HG03139 (cell line): ENCODE measurements at regions not wholly inside any gene's neighbourhood (a gene's known extent, or its start where the extent isn't known, plus 50 kb on each side); places are given as distances from the start of the nearest gene placed in this dataset.

Experiments
- ATAC-seq: cut with Tn5 transposase; IDR thresholded peaks from one replicate; pipeline ENCODE4 v1.9.1; 2021; ENCODE audit not compliant: unreplicated experiment

DNA sequence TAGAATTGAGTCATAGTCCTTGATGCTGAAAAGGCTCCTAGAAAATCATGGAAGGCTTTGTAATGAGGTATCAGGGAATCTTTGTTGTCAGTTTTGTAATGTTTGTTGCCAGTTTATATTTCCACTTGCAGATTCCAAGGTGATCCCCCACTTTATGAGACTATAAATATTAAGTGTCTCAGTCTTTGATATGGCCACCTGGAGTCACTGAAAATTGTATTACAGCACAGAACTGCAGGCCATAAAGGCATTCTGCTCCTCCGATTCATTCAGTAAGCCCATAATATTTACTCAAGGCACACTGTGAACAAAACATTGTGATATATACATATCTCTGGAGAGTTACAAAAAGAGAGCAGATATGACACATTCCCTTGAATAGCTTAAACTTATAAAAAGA is 457.8 kb upstream of the ZNF385D start:
- ATAC-seq: no peak

DNA sequence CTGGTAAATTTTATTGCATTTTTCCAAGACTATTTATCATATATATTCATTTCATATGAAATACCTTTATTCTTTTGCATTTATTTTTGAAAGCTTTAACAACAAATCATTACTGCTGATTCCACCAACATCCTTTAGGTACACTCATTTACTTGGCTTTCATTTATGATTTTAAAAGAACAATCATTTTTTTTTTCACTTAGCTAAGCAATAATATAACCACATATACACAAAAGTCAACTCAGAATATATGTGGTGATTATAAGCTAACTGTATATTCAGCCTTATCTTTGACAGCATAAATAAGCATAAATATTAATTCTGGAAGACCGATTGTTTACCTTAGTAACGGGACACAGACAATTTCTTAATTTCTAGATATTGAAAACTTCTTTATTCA is 458.6 kb upstream of the ZNF385D start:
- ATAC-seq: no peak

DNA sequence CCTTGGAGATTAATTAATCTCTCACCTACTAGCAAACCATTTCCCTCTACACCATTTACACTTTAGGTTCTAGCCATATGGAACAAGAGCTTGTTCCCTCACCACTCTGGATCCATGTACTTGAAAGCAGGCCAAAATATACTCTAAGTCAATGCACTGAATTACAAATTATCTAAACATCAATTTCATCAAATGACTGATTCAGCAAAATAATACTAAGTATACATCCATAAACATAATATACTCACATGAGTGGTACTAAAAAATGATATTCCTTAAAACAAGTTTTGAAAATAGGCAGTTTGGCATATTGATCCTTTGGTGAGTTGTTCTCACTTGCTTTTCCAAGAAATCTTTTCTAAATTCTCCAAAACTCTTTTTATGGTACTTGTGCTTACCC is 459.7 kb upstream of the ZNF385D start:
- no peak for ATAC-seq

DNA sequence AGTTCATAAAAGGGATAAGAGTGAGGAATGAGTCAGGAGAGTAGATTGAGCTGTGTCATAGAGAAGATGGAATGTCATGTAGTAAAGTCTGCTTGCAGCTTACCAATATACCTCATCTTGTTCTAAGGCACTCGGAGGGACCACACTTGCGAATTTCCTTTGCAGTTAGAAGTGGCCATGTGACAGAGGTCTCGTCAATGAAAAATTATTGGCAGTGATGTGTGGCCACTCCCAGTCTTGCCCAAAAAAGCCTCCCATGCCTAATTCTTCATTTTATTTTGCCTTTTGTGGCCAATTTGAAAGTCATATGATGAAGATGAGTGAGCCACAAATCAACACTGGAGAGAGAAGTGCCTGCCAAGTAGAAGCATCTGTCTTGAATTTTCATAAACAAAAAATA is 465.6 kb upstream of the ZNF385D start:
- no peak for ATAC-seq

DNA sequence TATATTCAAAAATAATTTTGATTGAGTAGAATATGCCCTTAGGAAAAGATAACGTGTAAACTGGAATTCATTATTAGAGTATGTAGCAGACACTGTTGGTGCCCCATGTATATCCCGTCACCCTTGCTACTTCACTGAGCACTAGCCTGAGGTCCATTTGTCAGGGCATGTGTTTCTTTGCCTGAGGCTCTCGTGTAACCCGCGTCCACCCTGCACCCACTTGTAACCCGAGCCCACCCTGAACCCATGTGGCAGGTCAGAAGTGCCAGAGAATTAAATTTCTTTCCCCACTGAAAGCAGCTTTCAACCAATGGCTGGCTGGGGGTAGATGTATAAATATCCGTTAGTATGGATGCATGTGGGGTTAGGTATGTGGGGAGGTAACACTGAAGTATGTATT is 474.2 kb upstream of the ZNF385D start:
- ATAC-seq: no peak

DNA sequence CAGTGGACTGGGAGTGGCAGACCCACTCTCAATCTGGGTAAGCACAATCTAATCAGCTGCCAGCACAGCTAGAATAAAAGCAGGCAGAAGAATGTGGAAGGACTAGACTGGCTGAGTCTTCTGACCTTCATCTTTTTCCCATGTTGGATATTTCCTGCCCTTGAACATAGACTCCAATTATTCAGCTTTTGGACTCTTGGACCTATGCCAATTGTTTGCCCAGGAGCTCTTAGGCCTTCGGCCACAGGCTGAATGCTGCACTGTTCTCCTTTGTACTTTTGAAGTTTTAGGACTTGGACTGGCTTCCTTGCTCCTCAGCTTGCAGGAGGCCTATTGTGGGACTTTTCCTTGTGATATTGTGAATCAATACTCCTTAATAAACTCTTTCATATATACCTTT is 477.7 kb upstream of the ZNF385D start:
- ATAC-seq: no peak

DNA sequence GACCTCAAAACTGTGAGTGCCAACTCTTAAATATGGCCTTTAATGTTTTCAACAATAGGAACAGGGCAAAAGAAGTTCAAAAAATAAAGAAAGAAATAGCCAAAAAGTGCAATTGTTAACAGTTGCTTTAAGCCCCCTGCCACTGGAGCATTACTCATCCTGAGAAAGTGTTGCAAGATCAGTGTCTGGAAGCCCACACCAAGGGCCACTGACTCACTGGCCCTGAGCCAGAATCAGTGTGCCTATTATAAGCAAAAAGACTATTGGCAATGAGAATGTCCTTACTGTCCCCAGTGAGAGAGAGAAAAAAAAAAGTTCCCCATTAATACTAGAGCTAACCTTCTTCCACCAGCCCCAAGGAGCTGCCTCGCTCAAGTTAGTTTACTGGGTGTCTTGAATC is 480.1 kb upstream of the ZNF385D start:
- ATAC-seq: no peak

DNA sequence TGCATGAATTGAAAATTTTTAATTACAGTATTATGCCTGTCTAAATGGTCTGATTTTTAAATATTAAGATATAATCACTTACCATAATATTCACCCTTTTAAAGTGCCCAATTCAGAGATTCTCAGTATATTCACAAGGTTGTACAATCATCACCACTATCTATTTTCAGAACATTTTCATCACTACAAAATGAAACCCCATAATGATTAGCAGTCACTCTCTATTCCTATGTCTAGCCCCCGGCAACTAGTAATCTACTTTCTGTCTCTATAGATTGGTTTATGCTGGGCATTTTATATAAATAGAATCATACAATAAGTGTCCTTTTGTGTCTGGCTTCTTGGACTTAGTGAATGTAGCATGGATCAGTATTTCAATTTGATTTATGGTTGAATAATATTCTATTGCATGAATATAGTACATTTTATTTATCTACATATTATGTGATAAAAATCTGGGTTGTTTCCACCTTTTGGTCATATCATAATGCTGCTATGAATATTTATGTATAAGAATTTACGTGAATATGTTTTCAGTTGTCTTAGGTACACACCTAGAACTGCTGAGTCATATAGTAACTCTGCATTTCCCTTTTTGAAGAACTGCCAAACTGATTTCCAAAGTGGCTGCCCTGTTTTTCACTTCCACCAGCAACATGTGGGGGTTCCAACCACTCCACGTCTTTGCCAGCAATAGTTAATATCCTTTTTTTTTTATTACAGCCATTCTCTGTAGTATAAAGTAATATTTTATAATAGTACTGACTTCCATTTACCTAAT is 485.7 kb upstream of the ZNF385D start:
- ATAC-seq: no peak

DNA sequence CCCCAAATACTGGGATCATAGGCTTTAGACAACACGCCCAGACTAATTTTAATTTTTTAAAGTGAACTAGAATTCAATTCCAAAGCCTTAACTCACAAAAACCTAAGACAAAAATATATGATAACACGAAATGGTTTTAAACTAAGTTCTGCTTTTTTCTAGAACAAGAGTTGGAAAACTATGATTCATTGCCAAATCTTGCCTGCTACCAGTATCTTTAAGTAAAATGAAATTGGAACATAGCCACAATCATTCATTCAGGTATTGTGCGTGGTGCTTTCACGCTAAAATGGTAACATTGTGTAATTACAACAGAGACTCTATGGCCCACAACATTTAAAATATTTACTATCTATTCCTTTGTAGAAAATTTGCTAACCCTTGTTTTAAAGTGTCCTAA is 488.0 kb upstream of the ZNF385D start:
- ATAC-seq: no peak

DNA sequence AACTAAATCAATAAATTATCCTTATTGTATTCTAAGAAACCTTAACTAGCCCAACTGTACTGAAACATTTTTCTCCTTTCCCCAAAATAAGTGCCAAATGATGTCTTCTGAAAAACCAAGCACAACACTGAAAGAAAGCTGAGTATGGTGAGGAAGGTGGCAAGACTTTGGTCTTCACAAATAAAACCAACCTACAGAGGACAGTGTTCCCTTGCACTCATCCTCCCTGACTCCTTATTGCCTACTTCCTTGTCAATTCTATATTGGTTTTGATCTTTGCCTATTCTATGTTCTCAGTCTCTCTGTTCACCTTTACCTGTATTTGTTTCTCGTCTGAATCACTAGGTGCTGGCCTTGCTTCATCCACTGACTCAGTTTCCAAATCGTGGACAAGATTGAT is 490.1 kb upstream of the ZNF385D start:
- no peak for ATAC-seq

DNA sequence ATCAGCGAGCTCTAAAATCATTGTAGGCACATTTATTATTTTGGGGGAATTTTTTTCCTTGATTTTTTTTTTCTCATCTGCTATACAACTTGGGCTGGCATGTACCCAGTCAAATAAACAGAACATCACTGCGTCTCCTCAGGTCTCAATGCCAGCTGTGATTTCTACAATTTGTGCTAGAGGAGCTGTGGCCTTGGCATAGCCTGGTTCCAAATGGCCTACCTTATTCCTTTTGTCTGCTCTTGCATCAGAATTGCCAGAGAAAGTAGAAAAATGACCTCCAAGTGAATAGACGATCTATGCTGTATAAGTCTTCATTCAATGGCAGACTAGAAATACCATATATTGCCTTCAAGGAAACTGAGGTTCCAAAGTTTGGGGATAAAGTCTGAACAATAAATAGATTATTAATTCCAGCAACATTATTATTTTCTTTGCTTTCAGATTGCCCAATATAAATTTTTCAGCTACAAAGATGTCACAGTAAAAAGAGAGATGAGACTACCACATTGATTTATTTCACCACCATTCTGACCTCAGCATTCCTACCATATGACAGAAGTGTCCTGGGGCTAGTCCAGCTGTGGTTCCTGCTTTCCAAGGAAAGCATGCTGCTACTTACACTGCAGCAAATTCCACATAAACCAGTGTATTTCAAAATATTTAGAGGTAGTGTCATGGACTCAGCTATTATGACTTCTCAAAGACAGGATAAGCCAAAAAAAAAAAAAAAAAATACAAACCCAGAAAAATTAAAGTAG is 493.9 kb upstream of the ZNF385D start:
- ATAC-seq: no peak

DNA sequence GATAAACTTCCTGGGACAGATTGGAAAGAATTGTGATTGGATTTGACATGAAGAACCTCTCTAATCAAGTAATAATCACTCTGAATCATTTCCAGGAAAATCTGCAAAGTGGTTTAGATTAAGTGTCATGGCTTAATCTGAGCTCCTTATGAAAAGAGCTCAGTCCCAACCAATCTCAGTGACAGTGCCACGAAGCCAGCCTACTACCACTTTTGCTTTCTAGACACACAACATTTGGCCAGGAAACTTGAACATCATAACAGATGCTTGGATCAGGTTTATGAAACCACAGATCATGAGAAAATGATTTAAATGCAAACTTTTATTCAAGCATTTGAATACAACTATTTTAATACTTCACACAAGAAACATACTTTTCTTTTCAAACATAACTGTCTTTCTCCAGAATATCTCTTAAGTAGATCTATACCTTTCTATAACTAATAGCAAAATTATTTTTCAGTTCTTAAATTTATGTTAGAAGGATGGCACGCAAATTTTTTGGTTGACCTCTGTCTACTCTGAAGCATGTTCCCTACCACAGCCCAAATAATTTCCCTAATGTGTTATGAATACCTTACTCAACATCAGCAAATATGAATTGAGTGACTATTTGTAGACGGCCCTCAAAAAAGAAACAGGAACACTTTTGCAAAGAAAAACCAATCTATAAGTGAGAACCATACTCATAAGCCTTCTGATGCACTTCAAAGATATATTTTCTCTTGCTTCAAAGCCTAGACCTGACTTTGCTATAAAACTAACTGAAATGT is 495.0 kb upstream of the ZNF385D start:
- ATAC-seq: no peak

DNA sequence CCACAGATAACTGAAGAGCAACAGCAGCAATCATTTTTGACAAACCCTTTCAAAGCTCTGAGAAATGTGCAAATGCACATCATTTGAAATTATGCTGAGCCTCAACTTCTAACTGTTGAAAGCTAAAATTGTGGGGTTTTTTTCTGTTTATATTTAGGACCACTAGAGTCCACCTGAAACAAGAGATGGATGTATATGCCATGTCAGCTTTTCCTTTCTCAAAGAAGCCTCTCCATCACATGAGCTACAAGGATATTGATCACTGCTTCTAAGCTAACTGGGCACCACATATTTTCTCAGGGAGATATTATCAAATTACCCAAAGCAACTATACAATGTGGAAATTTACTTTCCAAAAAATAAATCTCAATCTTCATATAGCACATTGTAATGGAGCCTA is 498.6 kb upstream of the ZNF385D start:
- ATAC-seq: no peak

DNA sequence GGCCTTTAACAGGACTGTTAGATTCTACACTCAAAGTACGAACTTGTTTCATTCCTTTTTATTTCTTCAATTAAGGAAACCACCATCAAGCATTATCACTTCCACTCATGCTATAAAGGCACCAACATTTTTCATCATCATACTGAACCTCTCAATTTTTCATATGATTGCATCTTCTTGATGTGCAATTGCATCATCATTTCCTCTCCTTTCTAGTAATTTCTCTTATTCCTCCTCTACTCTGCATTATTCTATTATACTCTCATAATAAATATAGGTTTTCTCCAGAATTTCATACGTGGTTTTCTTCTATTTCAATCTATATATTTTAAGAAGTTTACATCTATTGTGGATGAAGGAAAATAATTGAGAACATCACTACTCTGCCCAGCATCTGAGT is 506.2 kb upstream of the ZNF385D start:
- no peak for ATAC-seq

DNA sequence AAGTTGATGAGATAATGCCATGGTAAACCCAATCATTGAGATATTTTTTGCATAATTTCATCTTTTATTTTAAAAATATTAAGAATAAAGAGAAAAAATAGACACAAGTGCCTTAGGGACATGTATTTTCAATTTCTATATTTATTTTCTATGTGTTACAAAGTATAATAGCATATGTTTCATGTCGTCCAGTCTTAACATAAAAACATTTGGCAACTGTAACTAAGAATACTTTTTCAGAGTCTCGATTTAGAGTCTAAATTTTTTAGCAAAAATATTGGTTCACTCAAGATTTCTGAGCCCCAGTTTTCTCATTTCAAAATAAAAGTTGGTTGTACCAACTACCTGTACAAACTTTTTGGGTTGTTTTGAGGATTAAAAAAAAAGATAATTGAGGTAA is 511.4 kb upstream of the ZNF385D start:
- ATAC-seq: no peak

DNA sequence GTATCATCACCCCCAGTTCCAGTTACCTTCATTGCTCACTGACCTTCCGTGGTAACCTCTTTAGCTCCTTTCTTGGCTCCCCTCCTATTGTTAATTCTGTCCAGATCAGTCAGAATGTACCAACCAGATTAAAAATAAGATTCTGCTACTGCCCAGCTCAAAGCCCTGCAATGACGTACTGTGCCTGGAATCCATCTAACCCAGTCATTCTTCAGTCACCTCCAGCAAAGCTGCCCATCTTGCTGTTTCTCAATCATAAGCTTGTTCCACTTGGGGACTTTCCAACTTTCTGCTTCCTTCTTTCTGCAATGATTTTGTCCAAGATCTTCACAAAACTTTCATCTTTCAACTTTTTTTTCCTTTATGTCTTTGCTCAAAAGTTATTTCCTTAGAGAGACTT is 512.0 kb upstream of the ZNF385D start:
- ATAC-seq: no peak

DNA sequence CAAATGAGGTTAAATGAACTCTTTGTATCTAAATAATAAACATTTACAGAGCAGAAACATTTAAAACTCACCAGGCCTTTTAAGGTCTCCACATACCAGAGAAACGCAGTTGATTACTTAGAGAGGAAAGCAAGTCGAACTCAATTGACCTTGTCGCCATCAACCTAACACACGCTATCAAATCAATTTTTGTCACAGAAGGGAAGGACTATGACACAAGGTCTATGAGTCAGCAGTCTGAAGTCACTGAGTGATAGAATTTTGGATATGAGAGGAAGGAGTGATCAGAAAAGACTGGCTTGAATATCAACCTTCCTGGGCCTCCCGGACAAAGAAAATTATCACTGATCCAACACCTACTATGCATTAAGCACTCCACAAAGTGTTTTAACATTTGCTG is 514.4 kb upstream of the ZNF385D start:
- no peak for ATAC-seq

DNA sequence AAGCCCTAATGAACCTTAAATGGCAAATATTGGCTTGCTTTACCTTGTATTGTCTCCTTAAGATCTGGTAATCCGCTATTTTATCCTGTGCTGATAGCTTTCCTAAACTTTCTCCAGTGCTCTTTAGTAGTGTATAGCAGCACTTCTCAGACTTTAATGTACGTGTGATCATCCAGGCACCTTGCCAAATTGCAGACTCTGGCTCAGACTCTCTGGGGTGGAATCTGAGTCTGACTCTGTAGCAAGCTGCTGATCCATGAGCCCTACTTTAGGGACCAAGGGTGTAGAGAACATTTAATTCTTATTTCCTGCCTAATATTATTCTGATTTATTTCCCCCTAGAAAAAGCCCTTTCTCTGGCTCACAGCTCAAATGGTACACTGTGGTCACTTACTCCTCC is 518.8 kb upstream of the ZNF385D start:
- no peak for ATAC-seq

DNA sequence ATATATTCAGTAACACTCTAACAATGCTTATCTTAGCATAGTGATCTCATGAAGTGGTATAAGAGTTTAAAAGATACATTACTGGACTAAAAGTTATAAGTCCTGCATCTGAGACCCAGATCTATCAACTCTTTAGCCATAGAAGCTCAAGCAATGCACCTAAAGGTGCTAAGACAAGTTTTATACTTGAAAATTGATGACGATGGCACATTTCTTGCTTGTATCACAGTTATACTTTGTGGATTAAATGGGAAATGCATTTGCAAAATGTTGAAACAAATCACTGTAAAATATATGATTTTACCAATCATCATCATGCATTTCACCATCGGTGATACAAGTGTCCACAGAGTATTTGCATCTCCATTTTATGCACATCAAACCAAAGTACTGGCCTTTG is 525.3 kb upstream of the ZNF385D start:
- no peak for ATAC-seq

DNA sequence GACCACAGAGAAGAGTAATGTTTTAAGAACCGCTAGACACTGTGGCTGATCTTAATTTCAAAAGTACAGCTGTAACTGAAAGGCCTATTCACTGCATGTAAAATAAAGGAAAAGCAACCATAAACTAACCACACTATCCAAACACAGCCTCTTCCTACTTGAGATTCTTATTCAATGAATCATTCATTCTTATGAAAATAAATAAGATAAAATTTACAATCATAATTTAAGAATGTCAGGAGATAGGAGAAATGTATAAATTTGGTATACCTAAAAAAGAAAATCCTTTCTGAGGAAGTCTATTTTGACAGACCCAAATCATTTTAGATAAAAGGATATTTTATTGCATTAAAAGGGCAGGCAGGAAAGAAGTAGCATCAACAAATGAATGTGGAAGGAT is 533.5 kb upstream of the ZNF385D start:
- no peak for ATAC-seq

DNA sequence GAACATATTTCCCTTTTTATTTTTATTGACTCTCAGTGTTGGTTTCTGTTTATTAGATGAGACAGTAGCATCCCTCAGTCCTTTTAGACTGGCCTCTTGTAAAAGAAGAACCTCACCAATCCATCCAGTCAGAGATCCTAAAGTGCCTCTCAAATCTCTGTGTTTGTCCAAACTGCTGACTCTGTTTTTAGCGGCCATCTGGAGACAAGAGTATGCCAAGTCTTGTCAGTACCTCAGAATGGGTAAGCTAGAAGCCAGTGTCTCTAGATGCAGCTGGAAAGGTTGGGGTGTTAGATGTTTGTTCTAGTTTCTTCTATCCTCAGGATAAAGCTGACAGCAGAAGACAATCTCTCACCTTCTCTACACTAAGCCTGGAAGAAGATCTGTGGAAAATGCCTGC is 537.7 kb upstream of the ZNF385D start:
- no peak for ATAC-seq

DNA sequence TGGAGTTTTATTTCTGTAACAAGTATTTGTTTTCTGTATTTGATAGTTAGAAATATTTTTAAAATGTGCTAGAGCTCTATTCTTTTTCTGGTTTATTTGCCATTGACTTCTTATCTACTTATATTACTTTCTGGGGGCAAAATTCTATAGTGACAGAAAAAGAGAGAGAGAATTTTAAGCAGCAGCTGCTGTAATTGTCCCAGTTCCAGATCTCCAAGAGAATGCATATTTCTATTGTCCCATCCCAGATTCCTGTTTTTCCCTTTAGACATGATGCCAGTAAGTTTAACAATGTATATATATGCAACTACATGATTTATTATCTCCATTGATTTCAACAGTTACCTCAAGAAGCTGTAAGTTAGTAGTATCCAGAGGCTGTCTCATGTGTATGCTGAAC is 541.7 kb upstream of the ZNF385D start:
- no peak for ATAC-seq
